HG02870 (cell line): ENCODE measurements at regions not wholly inside any gene's neighbourhood (a gene's known extent, or its start where the extent isn't known, plus 50 kb on each side); places are given as distances from the start of the nearest gene placed in this dataset.
"Not testable (repeated sequence)": the region's sequence is repeated elsewhere in the genome, so short reads cannot be mapped to it uniquely, and the experiment has no call there.

Source experiments
- ATAC-seq: cut with Tn5 transposase; IDR thresholded peaks from one replicate; pipeline ENCODE4 v1.9.1; 2021; ENCODE audit warnings: mild to moderate bottlenecking, moderate library complexity; ENCODE audit not compliant: unreplicated experiment

DNA sequence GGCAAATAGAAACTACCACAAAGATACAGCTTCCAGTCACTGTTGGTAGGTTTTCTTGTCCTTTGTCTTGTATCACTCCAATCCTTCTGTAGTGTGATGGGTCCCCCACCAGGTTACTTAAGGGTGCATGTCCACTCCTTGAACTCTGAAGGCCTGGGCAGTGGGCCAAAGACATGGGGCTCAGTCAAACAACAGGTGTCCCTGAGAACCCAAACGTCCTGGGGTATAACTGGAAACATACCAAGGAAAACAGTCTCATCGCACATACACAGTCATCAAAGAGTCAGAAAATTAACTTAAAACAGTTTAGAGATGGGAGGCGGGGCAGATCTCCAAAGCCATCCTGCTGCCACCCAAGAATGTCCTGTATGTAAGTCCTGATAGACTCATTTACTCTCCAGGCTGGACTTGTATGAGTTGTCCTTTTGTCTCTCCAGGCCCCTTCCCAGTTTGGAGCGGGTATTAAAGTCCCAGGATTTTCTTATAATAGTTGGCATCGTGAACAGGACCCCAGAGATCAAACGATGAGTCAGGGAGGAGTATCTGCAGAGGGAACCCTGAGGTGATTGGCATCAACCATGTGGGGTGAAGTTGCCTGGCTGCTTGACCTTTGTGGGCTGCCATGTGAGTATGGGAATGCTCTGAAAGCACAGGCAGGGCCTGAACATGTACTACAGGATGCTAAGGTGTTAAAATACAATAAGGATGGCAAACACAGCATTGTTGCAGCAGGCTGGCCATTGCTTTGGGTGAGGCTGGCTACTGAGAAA is 613.2 kb upstream of the KLF12 start:
- ATAC-seq: no peak

DNA sequence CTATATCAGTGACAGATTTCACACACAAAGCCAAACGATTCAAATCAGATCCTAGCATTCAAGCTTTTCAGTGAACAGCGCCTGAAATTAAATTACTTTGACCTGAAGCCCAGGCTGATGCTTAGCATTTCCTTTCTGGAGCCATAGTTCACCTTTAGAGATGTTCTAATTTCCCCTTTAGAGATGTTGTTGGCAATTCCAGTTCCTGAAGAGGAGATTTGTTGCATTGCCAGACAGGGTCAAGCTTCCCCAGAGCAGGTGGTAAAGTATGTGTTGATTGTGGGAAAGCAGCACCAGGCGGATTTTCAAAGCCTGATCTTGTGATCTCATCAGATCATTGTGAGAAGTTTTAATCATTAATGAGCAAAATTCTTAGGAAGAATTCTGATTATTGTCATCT is 609.8 kb upstream of the KLF12 start:
- no peak for ATAC-seq

DNA sequence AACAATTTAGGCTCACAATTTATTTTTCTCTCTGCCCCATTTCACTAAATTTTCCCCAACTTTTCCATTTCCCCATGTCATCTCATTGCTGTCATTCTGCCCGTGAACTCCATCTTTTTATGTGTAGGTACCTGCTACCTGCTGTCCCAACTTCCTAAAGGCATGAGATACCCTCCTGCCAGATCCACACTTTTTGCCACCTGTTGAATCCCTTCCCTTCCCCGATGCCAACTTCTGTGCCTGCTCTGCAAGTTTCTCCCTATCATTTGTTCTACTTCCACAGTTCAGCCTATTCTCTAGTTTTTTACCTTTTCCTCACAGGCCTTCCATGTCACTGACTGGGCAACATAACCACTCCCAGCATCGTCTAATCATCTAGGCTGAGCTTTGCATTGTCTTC is 607.5 kb upstream of the KLF12 start:
- no peak for ATAC-seq

DNA sequence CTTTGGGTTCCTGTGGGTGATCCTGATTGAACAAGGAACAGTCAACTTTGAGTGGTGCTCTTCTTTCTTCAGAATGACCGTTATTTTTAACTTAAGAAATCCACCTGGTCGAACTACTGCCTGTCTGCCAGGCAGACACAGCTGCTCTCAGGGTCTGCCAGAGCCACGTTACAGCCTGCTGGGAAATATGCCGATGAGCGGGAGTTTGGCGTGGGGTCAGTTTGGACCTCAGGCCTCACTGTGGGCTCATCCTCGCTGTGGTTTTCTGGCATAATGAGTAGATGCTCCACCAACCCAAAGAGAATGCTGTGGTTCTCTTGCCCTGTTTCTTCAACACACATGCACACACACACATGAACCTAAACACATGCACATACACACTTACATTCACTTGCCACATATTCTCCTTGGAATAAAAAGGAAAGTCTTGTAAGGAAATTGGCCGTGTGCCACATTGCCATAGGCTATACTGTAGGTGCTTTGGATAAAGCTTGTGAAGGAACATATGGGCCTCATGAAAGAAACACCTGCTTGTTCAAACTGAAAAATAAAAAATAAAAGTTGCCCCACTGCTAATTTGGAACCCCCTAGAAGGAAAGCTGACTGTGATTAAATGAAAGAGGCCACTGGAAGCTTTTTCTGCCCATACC is 598.7 kb upstream of the KLF12 start:
- no peak for ATAC-seq

DNA sequence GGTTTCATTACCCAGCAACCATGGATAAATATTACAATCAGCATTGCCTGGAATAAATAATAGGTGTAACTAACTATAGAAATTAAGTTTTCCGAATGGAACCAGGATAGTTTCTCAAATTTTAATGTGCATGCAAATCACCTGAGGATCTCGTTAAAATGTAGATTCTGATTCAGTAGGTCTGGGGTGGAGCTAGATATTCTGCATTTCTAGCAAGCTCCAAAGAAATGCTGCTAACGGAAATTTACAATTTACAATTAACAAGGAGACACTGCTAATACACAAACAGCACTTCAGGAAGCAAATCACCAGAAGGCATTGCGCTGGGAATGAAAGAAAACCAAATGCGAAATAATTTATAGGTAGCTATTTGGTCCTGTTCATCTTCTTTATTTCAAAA is 597.5 kb upstream of the KLF12 start:
- ATAC-seq: no peak

DNA sequence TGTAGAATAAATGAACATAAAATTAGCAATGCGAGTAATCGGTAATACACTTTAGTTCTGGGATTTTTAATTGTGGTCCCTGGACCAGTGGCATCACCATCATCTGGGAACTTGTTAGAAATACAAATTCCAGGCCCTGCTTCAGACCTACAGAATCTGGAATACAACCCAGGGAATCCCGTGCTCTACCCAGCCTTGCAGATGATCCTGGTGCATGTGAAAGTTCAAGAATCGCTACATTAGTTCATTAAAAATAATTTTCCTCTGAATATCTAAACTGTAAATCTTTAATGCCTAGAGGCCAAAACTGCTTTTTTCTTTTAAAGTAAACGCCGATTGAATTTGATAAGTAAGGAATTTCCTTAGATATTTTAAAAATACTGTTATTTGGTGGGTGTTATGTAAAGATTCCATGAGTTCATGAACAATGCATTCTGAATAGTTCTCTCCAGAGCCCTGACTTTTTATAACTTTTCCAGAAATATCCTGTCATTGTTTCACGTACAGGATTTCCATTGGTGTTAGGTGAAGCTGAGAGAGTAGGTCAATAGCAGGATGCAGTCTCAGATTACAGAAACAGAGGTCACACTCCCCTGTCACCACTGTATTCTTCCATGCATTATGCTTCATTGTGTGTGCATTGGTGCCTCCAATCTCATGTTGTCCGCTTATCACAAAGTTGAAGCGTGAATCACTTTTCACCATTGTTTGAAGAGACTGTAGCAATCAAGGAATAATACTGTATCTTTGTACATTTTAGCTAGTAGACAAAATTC is 596.5 kb upstream of the KLF12 start:
- ATAC-seq: no peak

DNA sequence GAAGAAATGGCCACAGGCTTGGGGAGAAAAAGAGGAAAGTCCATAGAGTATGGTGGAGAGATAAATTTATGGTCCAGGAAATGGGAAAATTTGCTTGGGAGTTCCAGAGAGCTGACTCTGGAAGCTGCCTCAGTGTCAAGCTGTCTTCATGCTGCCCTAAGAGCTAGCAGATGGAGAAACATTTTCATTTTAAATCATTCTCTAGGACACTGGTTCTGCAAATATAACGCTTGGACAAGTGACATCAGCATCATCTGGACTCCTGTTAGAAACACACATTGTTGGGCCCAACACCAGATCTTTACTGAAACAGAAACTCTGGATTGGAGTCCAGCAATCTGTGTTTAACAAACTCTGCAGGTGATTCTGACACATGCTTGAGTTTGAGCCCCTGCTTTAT is 592.0 kb upstream of the KLF12 start:
- no peak for ATAC-seq

DNA sequence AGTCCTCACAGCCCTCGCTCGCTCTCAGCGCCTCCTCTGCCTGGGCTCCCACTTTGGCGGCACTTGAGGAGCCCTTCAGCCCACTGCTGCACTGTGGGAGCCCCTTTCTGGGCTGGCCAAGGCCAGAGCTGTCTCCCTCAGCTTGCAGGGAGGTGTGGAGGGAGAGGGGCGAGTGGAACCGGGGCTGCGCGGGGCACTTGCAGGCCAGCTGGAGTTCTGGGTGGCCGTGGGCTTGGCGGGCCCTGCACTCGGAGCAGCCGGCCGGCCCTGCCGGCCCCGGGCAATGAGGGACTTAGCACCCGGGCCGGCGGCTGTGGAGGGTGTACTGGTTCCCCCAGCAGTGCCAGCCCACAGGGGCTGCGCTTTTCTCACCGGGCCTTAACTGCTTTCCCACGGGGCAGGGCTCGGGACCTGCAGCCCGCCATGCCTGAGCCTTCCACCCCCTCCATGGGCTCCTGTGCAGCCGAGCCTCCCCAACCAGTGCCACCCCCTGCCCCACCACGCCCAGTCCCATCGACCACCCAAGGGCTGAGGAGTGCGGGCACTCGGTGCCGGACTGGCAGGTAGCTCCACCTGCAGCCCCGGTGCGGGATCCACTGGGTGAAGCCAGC is 584.1 kb upstream of the KLF12 start:
- ATAC-seq: not testable (repeated sequence)

DNA sequence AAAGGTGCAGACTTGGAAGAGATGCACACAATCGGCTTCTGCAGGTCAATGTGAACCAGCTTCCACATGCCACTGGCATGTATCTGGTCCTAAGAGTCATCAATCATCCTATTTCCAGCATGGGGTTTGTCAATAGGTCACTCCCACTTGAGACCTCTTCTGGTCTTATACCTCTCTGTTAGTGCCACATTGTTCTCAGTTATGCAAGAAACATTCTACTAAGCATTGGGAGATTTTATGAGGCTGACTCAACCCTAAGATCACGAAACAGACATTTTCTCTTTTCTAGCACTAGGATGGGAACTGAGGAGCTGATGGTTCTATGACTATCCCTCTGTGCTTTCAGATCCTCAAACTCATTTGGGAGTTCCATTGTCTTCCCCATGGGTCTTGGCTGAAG is 581.5 kb upstream of the KLF12 start:
- ATAC-seq: no peak

DNA sequence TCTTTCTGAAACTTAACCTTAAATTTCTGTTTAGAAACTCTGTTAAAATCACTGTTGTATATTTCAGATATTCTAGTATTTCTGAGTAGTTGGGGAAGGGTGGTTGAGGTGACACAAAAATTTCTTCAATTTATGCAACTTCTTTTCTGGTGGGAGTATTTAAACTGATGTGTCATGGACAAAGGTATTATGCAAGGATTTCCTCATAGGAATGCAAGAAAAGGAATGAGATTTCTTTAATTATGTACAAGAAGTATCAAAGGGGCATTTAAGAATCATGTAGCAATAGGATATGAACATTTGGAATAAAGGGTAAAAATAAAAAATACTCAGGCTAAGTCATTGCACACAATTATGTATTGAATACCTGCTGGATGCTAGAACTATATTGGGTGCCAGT is 575.8 kb upstream of the KLF12 start:
- no peak for ATAC-seq

DNA sequence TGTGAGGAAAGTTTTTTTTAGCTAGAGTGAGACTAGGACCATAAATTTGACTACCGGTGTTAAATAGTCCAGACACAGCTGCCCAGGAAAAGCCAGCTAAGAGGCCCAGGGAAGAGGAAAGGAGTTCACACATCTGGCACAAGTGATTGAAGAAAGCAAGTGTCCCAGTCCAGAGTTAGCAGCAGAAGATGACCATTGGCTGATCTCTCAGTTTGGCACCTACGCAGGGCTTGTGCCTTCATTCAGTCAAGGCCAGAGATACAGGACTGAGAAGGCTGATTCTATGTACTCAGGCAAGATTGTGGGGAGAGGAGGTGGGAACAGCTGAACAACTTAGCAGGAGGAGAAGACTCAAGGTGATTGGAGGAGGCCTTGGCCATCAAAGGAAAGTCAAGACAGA is 575.0 kb upstream of the KLF12 start:
- ATAC-seq: no peak

DNA sequence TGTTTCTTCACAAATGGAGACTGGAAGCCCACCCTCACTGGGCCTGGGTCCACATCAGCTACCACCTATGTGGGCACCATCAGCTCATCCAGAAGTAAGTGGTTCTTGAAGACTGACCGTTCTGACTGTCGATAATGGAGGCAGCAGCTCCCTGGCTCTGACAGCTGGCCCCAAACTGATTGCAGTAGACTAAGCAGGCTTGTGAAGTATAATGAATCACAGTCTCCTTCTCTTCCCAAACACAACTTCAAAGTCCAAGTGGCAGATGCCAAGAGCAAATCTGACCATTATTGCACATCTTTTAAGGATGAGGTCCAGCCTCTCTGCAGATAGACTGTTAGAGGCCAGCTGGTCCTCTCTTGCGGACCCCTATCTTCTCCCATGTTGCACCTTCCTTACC is 574.4 kb upstream of the KLF12 start:
- no peak for ATAC-seq

DNA sequence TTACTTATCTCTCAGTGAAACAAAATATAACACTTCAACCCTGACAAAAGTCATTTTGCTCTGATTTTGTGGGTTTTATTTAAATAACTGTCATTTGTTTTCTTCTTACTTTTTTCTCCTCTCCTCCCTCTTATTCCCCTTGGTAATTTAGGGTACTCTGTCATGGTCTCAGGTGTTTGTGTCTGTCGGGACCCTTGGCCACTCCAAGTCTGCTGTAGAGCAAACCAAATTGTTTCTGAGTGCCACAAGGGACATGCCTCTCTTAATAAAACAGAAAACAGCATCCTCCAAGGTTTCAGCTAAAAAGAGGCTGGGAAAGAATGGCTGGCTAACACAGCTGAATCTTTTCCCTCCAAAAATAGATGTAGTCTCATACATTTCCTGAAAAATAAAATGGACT is 573.1 kb upstream of the KLF12 start:
- no peak for ATAC-seq

DNA sequence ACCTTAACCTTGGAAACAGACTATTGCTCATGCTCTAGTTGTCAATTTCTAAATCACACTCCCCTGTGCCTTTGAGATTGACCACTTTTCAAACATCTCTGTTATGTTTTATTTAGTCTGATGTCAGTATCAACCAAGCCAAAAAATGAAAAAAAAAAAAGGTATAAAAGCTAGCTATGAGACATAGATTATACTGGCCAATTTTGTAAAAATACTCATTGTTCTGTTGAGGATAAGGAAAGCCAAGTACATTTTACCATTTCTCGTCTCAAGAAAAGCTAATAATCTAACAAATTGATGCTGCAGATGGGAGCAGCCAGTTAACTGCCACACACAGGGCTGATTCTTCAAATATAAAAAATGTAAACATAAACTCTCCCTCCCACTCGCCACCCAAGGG is 572.6 kb upstream of the KLF12 start:
- no peak for ATAC-seq

DNA sequence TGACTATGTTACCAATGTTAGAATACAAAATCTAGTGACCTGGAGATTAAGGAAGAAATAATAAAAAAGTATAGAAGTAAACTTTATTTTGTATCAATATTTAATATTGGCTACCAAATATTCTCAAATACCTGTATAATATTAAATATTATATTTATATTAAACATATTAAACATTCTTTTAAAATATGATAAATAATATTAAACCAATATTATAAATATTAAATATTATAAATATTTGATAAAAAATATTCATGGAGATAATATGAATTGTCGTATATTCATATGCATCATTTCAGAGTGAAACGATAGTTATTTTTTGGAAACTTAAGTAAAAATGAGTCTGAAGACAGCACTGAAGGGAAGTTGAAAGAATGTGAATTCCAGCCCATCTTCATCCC is 571.2 kb upstream of the KLF12 start:
- ATAC-seq: no peak

DNA sequence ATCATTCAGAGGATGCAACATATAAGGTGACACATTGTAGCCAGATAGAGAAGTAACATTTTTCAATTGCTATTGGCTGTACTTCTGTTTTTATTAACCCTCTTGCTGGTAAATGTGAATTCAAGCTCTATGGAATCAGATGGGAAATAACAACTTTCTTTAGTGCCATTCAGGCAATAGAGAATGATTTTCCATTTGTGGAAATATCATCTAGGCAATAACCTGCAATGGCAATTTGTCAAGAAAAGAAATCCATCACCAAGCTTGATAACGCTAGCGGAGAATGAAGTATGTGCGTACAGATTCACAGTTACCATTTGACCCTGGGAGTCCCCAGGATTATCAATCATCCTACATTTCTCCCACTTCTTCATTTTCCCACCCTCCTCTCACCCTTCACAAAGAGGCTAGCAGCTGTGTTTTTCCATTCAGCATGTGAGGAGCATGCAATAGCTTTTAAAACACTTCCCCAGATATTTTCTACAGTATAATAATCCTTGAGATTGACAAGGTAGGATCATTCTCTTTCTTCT is 569.7 kb upstream of the KLF12 start:
- no peak for ATAC-seq

DNA sequence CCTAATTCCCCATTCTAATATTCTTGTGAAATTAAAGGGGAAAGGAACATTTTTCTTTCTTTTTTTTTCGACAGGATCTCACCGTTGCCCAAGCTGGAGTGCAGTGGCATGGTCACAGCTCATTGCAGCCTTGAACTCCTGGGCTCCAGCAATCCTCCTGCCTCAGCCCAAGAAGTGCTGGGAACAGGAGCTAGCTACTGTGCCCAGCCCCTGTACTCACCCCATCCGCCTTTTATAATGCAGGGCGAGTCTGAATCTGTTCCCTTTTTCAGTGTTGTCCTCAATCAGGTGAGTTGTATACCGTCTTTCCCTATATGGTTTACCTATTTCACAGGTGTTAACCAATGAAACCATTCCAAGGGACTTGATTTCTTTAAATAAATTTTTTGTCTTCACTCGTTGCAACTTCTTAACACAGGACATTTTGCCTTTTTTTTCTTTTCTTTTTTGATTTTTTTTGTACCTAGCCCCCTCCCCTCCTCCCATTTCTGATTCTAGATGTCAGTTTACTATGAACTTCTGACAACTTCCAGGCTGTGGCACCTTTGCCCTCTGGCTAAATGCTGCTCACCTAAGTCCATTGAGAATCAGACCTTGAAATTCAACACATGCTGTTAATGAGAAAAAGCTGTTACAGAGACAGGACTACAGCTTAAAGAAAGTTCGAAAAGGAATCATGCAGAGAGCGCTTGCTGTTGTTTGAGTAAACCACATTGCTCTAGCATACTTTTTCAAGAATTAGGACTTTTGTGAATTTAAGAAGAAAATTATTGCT is 562.1 kb upstream of the KLF12 start:
- ATAC-seq: no peak

DNA sequence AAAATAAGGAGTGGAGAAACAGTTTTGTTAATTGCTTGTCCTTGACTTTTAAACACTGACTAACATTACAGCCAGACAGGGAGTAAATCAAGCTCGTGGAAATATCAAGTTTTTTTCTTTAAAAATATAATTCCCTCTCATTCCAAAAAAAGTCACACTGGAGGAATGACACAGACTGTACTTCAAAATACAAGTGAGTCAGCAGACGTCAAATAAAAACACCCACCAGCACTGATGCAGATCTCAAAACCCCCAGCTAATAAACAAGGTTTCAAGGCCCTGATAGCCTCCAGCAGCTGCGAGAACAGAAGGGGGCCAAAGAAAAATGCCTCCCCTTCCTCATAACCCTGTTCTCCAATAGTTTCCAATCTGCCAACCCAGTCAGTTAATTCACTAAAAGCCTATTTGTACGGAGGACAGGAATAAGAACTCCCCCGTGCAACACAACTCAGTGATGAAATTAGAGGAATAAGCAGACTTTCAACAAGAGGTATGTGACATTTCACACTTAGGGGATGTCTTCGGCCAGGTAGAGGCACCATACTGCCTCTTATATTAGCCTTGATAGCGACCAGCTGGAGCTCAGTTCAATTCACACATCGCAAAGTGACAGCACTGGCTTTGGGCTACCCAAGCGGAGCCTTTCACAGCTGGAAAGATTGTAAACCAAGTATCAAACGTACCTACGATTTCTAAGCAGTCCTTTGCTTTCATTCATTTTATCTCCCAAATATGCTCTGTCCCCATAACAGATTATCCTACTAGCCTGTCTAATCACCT is 561.0 kb upstream of the KLF12 start:
- ATAC-seq: no peak

DNA sequence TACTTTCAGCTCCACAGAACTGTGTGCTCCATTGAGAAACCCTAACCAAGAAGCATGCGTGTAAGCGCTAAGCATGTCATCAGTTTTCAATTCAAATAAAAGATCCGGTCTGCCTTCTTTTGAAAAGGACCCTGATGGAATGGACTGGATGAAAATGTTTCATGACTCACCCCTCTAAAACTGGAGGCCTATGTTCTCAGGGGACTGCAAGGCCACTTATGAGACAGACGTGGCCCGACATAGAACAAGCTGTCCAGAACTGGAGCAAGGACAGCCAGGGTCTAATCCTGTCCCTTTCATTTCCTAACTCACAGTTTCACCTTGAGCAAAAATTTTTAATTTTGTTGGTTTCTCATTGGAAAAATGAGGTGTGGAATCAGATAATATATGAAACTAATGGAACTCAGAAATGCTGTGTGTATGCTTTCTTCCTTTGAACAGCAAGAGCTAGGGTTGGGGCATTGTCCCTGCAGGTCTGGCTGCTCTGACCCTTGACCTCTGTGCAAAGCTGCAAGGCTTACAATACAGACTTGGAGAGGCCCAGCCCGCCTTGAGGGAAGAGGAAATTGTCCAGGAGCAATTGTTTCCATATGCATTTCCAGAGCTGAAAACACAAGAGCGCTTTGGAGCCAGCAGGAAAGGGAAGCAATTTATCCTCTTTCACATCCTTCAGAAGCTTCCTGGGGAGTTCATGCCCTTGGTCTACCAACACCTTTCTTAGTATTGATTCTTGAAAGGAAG is 553.4 kb upstream of the KLF12 start:
- no peak for ATAC-seq
